ENCODE measurements at regions not wholly inside any gene's neighbourhood (a gene's known extent, or its start where the extent isn't known, plus 50 kb on each side); places are given as distances from the start of the nearest gene placed in this dataset.
"Not testable (repeated sequence)": the region's sequence is repeated elsewhere in the genome, so short reads cannot be mapped to it uniquely, and the experiment has no call there.

DNA sequence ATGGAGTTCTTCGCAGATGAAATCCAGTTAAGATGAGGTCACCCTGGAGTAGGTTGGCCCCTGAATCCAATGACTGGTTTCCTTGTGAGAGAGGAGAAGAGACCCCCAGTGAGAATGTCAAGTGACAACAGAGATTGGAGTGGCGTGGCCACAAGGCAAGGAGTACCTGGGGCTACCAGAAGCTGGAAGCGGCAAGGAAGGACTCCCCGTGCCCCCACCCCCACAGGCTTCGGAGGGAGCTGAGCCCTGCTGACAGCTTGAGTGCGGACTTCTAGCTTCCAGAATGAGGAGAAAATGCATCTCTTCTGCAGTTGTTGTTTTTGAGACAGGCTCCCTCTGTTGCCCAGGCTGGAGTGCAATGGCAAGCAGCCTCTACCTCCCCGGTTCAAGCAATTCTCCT, 78.0 kb upstream of the HPCAL1 start:
- DNase-seq = no peak

DNA sequence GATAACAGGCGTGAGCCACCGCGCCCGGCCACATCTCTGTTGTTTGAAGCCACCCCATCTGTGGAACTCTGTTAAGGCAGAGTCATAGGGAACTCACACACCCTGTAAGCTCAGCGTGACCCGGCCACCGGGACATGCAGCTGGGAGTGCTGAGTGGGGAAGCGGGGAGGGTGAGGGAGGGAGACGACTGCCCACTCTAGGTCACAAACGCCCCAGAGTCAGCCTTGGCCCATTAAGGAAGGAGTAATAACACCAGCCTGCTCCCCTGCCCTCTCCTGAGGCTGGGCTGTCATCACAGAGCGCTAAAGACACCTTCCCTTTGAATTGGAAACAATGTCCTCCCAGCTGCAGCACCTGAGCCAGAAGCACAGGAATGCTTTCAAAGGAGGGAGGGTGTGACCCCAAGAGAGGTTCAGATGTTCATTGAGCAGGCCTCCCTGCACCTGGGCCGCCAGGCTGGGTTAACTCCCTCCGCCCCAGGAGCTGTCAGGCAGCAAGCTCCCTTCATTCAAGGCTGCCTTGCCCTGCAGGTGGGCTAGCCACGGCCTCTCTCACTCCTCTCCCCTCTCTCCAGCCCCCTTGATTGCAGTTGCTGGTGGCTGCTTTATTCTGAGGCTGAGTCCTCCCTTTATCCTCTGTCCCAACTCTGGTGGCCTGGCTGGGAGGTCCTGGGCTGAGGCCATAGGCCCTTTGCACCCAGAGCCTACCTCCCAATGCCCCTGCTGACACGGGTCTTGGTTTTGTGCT, 77.2 kb upstream of the HPCAL1 start:
- DNase-seq = no peak

- DNase-seq = no peak
Observed at GRCh38 chr2:10226038-10226724, 76.5 kb upstream of the HPCAL1 start.

- no peak for DNase-seq
Observed at GRCh38 chr2:10228611-10229365, 73.9 kb upstream of the HPCAL1 start.

DNA sequence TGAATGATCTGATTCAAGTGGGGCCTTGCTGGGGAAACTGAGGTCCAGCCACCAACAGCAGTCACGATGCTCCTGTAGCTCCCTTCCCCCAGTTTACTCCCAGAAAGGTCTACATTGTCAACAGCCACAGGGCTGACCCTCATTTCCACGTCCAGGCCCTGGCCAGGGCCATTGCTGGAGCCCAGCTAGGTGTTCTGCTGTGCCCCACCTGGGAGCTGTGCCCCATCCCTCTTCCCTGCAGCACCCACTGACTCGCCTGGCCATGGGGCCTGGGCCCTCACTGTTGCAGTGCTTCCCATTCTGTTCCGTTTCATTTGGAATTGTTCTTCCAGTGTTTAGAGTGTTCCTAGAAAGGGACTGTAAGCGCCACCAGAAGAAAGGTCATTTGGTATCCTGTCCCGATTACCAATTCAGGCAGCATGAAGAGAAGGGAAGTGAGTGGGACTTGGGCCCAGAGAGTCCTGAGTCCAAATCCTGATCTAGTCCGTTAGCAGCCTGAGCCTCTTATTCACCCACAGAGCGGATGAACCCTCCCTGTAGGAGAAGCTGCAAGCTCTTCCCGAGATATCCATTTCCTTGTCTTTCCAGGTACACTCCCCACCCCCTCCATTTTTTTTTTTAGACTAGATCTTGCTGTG, 73.1 kb upstream of the HPCAL1 start:
- no peak for DNase-seq

- no peak for DNase-seq
Observed at GRCh38 chr2:10230499-10230898, 72.2 kb upstream of the HPCAL1 start.

DNA sequence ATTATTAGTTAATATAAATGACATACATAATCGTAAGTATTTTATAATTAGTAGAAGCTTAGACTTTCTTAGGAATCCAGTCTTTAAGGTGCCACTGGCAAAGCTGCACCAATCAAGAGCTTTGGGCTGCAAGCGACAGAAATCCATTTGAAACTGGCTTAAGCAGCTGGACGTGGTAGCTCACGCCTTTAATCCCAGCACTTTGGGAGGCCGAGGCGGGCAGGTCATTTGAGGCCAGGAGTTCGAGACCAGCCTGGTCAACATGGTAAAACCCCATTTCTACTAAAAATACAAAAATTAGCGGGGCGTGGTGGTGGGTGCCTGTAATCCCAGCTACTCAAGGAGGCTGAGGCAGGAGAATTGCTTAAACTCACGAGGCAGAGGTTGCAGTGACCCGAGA, 71.8 kb upstream of the HPCAL1 start:
- not testable (repeated sequence) for DNase-seq

DNA sequence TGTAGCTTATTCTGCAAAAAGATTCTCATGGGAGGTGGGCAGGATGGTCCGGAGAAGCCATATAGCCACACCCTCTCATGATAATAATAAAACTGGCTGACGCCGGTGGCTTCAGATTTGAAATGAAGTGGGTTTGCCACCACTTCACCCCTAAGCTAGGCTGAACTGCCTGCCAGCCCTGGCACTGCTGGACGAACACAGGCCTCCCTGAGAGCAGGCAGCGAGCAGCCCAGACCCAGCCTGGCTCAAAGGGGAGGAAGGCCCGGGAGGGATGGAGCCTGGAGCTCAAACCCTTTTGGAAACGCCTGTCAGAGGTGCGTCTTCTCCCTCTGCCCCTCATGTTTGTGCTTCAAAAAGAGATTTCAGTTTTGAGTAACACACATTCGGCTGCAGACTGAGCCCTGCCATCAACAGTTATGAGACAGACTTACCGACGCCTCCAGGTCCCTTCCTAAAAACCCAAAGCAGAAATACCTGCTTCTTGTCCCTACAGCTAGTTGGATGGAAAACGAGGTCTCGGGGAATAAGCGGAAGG, 71.1 kb upstream of the HPCAL1 start:
- DNase-seq = no peak

DNA sequence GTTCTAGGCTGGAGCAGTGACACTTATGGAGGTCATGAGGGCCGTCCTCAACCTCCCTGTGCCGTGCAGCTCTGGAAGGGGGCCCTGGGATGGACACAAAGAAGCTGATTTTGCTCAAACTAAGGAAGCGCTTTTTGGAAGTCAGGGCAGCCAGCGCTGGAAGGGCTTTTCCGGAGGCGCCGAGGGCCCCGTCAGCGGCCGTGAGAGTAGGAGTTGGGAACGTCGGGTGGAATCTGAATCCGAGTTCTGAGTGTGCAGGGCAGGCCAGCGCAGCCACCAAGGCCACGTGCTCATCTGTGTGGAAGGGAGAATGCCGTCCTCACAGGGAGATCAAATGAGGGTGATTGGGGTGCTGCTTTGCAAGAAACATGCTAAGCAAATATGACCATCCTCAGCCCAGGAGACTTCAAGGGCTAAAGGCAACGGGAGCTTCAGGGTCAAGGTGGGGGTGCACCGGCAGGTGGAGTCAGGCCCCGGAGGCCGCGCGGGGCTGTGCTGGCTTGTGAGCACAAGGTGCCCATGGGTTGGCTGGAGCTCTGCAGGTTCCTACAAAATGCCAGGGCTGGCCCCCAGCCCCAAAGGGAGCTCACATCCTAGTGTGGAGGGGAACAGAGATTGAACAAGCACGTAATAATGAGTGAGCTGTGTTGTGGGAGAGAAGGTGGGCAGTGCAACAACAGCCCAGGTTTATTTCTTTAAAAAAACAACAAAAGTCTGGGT, 70.4 kb upstream of the HPCAL1 start:
- no peak for DNase-seq

GRCh38 chr2:10233131-10234012, 69.3 kb upstream of the HPCAL1 start:
- no peak for DNase-seq

GRCh38 chr2:10234013-10234306, 68.7 kb upstream of the HPCAL1 start:
- DNase-seq = no peak

DNA sequence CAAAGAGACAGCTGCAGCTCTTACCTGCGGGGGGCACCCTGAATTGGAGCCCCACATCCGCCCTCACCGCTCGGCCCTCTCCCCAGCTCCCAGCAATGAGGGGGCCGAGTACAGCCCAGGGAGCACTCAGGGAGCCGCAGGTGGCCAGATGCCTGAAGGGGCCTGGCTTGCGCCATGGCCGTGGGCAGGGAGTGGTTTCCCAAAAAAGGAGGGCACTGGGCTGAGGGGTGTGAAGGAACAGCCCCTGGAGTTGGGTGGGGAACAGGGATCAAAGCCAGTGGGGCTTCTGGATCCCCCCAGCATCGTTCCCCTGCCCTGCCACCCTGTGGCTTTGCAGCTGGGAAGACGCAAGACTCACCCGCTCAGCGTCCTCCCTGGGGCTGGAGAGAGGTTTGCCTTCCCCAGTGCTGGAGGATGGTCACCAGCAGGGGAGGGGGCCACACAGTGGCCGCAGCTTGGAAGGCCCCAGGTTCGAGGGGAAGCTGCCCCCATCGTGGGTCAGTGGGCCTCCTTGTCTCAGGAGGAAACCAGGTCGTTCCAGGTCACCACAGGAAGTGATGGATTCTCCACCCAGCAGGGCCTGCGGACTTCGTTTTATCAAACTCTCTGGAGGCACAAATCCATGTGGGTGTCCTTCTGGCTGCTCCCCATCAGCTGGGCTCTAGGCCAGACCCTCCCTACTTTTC, 68.2 kb upstream of the HPCAL1 start:
- no peak for DNase-seq

DNA sequence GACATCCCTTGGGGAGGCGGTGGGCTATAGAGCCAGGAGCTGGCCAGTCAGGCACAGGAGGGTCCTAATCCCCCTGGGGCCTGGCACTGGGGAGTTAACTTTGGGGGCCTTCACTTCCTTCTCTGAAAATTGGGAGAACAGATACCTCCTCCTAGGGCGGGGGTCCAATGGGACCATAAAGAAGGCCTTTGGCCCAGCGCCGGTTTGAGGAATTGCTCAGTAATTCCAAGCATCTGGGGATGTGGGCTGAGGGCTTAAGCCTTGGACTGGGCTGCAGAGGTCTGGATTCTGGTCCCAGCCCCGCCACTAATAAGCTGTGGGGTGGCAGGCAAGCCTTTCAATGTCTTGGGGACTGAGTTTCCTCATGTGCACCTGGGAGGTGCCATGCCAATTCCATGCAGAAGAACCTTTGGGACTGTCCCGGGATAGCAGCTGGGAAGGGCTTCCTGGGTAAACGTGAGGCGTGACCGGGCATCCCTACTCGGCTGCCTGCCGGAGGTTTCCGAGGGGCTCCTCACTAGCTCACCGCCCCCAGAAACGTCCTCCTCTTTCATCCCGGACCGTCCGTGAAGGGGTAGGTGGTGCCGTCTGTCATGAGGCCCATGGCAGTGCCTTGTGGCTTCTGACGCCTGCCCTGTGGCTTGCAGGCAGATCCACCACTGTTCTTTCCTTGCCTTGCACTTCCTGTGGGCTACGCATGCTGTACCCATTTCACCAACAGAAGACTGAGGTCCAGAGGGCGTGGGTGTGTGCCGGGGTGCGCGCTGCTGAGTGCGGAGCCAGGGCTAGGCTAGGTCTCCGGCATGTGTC, 67.4 kb upstream of the HPCAL1 start:
- no peak for DNase-seq

DNA sequence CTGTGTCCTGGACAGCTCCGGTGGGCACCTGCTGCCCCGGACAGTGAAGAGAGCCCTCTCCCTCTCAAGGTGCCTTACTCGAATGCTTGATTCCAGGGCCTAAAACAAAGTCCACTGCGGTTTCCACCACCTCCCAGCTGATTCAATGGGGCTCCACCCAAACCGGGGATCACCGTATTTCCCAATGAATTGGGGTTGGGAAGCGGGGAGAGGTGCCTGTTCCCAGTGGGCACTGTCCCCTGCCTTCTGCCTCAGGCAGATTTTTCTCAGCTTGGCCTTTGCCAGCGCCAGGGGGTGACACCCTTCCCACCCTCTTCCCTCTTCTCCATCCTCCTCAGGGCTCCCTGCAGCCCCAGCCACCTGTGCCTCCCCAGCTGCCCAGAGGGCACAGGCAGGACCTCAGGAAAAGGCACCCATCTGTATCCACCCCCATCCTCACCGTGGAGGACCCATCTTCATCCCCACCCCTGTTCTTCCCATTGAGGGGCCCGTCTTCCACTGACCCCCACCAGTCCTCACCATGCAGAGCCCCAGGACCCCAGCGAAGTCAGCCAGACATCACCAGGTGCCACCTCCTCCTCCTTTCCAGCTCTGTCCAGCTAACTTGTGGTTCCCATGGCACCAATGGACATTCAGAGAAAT, 66.7 kb upstream of the HPCAL1 start:
- no peak for DNase-seq

DNA sequence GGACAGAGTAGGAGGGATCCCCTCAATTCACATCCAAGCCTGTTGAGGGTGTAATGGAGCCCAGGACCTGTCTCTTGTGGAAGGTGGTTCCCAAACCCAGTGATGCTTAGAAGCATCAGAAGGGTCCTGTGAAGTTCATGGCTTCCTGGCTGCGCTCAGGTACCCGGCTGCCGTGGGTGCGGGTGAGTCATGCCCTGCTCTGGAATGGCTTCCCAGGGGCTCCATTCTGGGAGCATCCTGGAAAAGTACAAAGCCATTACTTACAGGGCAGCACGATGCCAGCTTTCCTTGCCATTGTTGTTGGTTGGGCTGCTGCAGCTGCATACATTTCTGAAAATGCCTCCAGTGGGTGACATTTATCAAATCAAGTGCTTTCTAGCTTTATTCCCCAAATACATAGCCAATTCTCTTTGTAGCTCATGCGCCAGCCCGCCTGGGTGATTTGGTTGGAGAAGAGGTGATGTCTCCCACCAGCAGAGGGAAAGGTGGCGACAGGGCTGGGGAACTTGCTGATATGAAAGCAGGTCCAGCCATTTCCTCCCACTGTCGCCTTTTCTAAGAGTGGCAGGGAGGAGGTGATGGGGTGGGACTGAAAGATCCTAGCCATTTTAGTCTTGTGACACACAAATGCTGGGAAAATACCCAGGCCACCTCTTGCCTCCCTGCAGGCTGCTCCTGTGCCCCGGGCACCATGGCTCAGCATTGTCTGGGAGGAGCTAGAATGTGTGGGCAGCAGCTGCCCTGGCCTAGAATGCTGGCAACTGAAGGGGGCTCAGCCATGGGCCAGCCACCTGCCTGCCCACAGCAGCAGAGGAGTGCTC, 65.9 kb upstream of the HPCAL1 start:
- no peak for DNase-seq

DNA sequence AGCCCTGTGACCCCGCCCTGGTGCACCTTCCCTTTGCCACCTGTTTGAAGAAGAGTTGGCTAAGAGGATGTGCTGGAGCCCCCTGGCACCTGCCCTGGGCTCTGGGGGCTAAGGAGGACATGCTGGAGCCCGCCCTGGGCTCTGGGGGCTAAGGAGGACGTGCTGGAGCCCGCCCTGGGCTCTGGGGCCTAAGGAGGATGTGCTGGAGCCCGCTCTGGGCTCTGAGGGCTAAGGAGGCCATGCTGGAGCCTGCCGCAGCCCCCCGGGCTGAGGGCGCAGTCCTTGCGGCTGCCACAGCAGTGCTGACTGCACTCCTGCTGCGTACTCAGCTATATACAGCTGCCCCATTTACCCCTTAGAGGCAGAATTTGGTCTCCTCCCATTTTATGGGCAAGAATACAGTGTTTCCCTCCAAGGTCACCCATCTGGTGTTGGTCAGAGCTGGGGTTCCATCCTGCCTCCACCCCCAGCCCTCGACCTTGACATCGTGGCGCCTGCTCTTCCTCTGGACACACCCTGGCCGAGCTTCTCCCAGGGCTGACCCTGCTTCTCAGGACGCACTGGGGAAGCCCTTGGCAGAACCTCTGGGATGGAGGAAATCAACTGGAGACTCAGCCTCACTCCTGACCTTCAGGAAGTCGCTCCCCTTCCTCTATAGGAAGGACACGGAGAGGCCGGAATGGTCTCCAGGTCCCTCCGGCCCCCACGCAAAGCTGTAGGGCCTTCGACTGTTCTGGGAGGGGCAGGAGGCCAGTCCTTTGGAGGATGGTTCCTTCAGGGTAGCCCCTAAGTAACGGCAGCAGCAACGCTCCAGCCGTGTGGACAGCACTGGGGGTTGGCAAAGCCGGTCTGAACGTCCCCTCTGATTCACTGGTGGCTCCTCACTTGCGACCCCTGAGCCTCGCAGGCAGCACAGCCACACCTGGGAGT, 65.0 kb upstream of the HPCAL1 start:
- no peak for DNase-seq

GRCh38 chr2:10238396-10238795, 64.3 kb upstream of the HPCAL1 start:
- DNase-seq = no peak
